ENCODE measurements at regions not wholly inside any gene's neighbourhood (a gene's known extent, or its start where the extent isn't known, plus 50 kb on each side); places are given as distances from the start of the nearest gene placed in this dataset.

DNA sequence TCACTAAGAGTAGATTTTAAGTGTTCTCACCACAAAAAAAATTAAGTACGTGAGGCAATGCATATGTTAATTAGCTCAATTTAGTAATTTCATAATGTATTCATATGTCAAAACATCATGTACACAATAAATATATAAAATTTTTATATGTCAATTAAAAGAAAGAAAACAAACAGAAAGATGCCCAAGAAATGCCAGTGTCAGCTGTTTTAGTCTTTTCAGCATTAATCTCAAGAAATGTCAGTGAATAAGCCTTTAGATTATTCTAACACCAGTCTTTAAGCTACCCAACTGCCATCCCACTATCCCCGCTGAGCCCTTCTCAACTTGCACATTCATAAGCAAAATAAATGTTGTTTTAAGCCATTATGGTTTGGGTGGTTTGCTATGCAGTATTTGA lies 76.5 kb downstream of the C1D start:
- DNase-seq, result no peak

Data from suppressor macrophage (primary cell).